Neural cell (in vitro differentiated cells): ENCODE measurements at regions not wholly inside any gene's neighbourhood (a gene's known extent, or its start where the extent isn't known, plus 50 kb on each side); places are given as distances from the start of the nearest gene placed in this dataset.

Source experiments
- H2AFZ ChIP-seq: fragments of 200-600, 300-800 bp; sonication (generic), shearing (Covaris generic); 2 replicates; pipeline ENCODE4 v1.6.0; 2014; ENCODE audit warnings: low read depth, mild to moderate bottlenecking, antibody characterized with exemption, low read length, moderate library complexity
- H3F3A ChIP-seq: fragments of 200-600 bp; shearing (Covaris generic); 2 replicates; pipeline ENCODE4 v1.6.1; 2016; ENCODE audit warnings: mild to moderate bottlenecking, moderate library complexity, mixed read lengths, antibody characterized with exemption, low read length; ENCODE audit not compliant: insufficient read depth, poor library complexity, severe bottlenecking
- H3K27ac ChIP-seq: fragments of 200-600, 300-800 bp; sonication (generic), shearing (Covaris generic); 2 replicates; pipeline ENCODE4 v1.5.1; 2014; ENCODE audit warnings: mild to moderate bottlenecking, low read length, moderate library complexity
- H3K27me3 ChIP-seq: fragments of 300-800, 200-600 bp; sonication (generic), shearing (Covaris generic); 2 replicates; pipeline ENCODE4 v1.6.0; 2014; ENCODE audit warnings: mild to moderate bottlenecking, low read depth, low read length, moderate library complexity; ENCODE audit not compliant: insufficient read depth
- H3K36me3 ChIP-seq: fragments of 300-800, 200-600 bp; sonication (generic), shearing (Covaris generic); 2 replicates; pipeline ENCODE4 v1.5.1; 2014; ENCODE audit warnings: mild to moderate bottlenecking, antibody characterized with exemption, low read length, moderate library complexity; ENCODE audit not compliant: insufficient read depth
- H3K4me2 ChIP-seq: fragments of 300-800, 200-600 bp; sonication (generic), shearing (Covaris generic); 2 replicates; pipeline ENCODE4 v1.6.0; 2014; ENCODE audit warnings: mild to moderate bottlenecking, low read length
- H3K4me3 ChIP-seq: fragments of 300-800, 200-600 bp; sonication (generic), shearing (Covaris generic); 2 replicates; pipeline ENCODE4 v1.5.1; 2014; ENCODE audit warnings: mild to moderate bottlenecking, low read length, moderate library complexity
- H3K79me2 ChIP-seq: fragments of 200-600 bp; shearing (Covaris generic); replicated peaks from 2 replicates; pipeline ENCODE4 v1.6.0; 2014; ENCODE audit warnings: mild to moderate bottlenecking, low read length, moderate library complexity; ENCODE audit not compliant: insufficient read depth
- H3K9ac ChIP-seq: fragments of 300-800, 200-600 bp; sonication (generic), shearing (Covaris generic); 2 replicates; pipeline ENCODE4 v1.6.1; 2016; ENCODE audit warnings: mild to moderate bottlenecking, low read length, mixed read lengths
- H3K9me2 ChIP-seq: fragments of 200-600 bp; shearing (Covaris generic); 2 replicates; pipeline ENCODE4 v1.6.1; 2016; ENCODE audit warnings: mild to moderate bottlenecking, low read length, mixed read lengths; ENCODE audit not compliant: insufficient read depth
- H3K9me3 ChIP-seq: fragments of 200-600, 300-800 bp; sonication (generic), shearing (Covaris generic); 2 replicates; pipeline ENCODE4 v1.6.1; 2016; ENCODE audit warnings: mild to moderate bottlenecking, mixed run types, low read length, moderate library complexity, mixed read lengths
- H4K20me1 ChIP-seq: fragments of 200-600 bp; shearing (Covaris generic); 2 replicates; pipeline ENCODE4 v1.6.1; 2016; ENCODE audit warnings: mild to moderate bottlenecking, mixed run types; ENCODE audit not compliant: insufficient read depth
- EP300 ChIP-seq: fragments of 450-650 bp; conservative IDR thresholded peaks from 2 replicates; pipeline ENCODE4 v1.6.1; 2014; ENCODE audit warnings: antibody characterized with exemption, mild to moderate bottlenecking, moderate library complexity; ENCODE audit not compliant: poor library complexity, severe bottlenecking
- EZH2 ChIP-seq: fragments of 200-600, 300-800 bp; shearing (Covaris generic), sonication (generic); IDR thresholded peaks from 2 replicates; pipeline ENCODE4 v1.6.1; 2014; ENCODE audit warnings: antibody characterized with exemption, low read length, borderline replicate concordance, mild to moderate bottlenecking; ENCODE audit not compliant: insufficient read depth, poor library complexity, severe bottlenecking
- MXI1 ChIP-seq: fragments of 450-650 bp; conservative IDR thresholded peaks from 2 replicates; pipeline ENCODE4 v1.6.1; 2014; ENCODE audit warnings: antibody characterized with exemption, mild to moderate bottlenecking; ENCODE audit not compliant: poor library complexity, severe bottlenecking
- POLR2AphosphoS5 ChIP-seq: IDR thresholded peaks from 2 replicates; pipeline ENCODE4 v1.6.1; 2012
- RAD21 ChIP-seq: fragments of 450-650 bp; conservative IDR thresholded peaks from 2 replicates; pipeline ENCODE4 v1.6.1; 2014; ENCODE audit warnings: antibody characterized with exemption, mild to moderate bottlenecking, moderate library complexity
- SMC3 ChIP-seq: fragments of 450-650 bp; conservative IDR thresholded peaks from 2 replicates; pipeline ENCODE4 v1.6.1; 2014; ENCODE audit warnings: antibody characterized with exemption, mild to moderate bottlenecking, moderate library complexity; ENCODE audit not compliant: poor library complexity
- TAF1 ChIP-seq: IDR thresholded peaks from 2 replicates; pipeline ENCODE4 v1.6.1; 2012; ENCODE audit warnings: low read depth
- TF ChIP-seq, protein P1 (sequence below): fragments of 450-650 bp; IDR thresholded peaks from 2 replicates; pipeline ENCODE4 v1.5.1; 2014; ENCODE audit warnings: antibody characterized with exemption, mild to moderate bottlenecking, moderate library complexity; ENCODE audit not compliant: poor library complexity, severe bottlenecking
- TF ChIP-seq, protein P2 (sequence below): IDR thresholded peaks from 2 replicates; pipeline ENCODE4 v1.6.1; 2012; ENCODE audit warnings: borderline replicate concordance

DNA sequence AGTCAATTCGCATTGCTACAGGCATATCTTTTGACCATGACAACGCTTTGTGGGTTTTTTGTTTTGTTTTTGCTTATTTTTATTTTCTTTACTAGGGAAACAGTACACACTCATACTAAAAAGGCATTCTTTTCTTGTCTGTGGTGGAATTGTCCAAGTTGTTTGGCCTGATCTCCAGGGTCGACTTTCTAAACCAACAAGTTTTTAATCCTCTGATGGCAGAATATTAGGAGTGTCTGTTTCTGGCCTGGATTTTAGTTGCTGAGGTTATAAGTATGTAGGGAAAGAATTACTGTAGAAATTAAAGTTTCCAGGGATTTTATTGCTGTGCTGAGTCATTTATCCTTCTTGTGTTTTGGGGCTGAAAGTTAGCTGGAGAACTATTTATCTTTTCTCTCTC lies 218.5 kb downstream of the TAF11L14 start:
- Histone ChIP-seq H3K9ac (no peak overlapping the region), H3F3A (no peaks in the 10 kb centered on the region), H3K9me2 (no peaks in the 10 kb centered on the region), H3K27ac (no peak overlapping the region), H3K27me3 (no peaks in the 10 kb centered on the region), H3K4me3 (no peak overlapping the region), H2AFZ (no peak overlapping the region), H3K9me3 (no peaks in the 10 kb centered on the region), H3K79me2 (no peaks in the 10 kb centered on the region), H3K36me3 (no peaks in the 10 kb centered on the region), H4K20me1 (no peaks in the 10 kb centered on the region), H3K4me2 (no peak overlapping the region)
- TF ChIP-seq, protein P1, sequence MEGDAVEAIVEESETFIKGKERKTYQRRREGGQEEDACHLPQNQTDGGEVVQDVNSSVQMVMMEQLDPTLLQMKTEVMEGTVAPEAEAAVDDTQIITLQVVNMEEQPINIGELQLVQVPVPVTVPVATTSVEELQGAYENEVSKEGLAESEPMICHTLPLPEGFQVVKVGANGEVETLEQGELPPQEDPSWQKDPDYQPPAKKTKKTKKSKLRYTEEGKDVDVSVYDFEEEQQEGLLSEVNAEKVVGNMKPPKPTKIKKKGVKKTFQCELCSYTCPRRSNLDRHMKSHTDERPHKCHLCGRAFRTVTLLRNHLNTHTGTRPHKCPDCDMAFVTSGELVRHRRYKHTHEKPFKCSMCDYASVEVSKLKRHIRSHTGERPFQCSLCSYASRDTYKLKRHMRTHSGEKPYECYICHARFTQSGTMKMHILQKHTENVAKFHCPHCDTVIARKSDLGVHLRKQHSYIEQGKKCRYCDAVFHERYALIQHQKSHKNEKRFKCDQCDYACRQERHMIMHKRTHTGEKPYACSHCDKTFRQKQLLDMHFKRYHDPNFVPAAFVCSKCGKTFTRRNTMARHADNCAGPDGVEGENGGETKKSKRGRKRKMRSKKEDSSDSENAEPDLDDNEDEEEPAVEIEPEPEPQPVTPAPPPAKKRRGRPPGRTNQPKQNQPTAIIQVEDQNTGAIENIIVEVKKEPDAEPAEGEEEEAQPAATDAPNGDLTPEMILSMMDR: no peak
- TF ChIP-seq, protein P2, sequence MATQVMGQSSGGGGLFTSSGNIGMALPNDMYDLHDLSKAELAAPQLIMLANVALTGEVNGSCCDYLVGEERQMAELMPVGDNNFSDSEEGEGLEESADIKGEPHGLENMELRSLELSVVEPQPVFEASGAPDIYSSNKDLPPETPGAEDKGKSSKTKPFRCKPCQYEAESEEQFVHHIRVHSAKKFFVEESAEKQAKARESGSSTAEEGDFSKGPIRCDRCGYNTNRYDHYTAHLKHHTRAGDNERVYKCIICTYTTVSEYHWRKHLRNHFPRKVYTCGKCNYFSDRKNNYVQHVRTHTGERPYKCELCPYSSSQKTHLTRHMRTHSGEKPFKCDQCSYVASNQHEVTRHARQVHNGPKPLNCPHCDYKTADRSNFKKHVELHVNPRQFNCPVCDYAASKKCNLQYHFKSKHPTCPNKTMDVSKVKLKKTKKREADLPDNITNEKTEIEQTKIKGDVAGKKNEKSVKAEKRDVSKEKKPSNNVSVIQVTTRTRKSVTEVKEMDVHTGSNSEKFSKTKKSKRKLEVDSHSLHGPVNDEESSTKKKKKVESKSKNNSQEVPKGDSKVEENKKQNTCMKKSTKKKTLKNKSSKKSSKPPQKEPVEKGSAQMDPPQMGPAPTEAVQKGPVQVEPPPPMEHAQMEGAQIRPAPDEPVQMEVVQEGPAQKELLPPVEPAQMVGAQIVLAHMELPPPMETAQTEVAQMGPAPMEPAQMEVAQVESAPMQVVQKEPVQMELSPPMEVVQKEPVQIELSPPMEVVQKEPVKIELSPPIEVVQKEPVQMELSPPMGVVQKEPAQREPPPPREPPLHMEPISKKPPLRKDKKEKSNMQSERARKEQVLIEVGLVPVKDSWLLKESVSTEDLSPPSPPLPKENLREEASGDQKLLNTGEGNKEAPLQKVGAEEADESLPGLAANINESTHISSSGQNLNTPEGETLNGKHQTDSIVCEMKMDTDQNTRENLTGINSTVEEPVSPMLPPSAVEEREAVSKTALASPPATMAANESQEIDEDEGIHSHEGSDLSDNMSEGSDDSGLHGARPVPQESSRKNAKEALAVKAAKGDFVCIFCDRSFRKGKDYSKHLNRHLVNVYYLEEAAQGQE: no peak
- TF ChIP-seq EP300: no peak
- TF ChIP-seq RAD21: no peak
- no peak for TF ChIP-seq SMC3
- no peak for TF ChIP-seq EZH2
- TF ChIP-seq MXI1: no peak
- no peak for TF ChIP-seq POLR2AphosphoS5
- no peak for TF ChIP-seq TAF1

- H3K9me2 ChIP-seq: no peaks in the 10 kb centered on the region
- no peaks in the 10 kb centered on the region for H3K36me3 ChIP-seq
- no peak overlapping the region for H3K4me3 ChIP-seq
- no peak overlapping the region for H3K27ac ChIP-seq
- no peaks in the 10 kb centered on the region for H3K9me3 ChIP-seq
- no peaks in the 10 kb centered on the region for H3K27me3 ChIP-seq
- no peaks in the 10 kb centered on the region for H3K79me2 ChIP-seq
- no peak overlapping the region for H3K9ac ChIP-seq
- H3K4me2 ChIP-seq: no peak overlapping the region
- H2AFZ ChIP-seq: no peak overlapping the region
- no peak for TF ChIP-seq MXI1
- TF ChIP-seq POLR2AphosphoS5: no peak
- TF ChIP-seq TAF1: no peak
- TF ChIP-seq, protein P2: no peak
- no peak for TF ChIP-seq SMC3
- TF ChIP-seq, protein P1: no peak
- TF ChIP-seq RAD21: no peak
- TF ChIP-seq EP300: no peak
- no peak for TF ChIP-seq EZH2
- H3F3A ChIP-seq: no peaks in the 10 kb centered on the region
- no peaks in the 10 kb centered on the region for H4K20me1 ChIP-seq
Observed at GRCh38 chr5:17854901-17855300, 220.6 kb downstream of the TAF11L14 start.
